HCT116 (cell line): ENCODE measurements at regions not wholly inside any gene's neighbourhood (a gene's known extent, or its start where the extent isn't known, plus 50 kb on each side); places are given as distances from the start of the nearest gene placed in this dataset.

Experiments used
- ATAC-seq: fragments of 200-7000 bp; cut with Tn5 transposase; 2 replicates; pipeline ENCODE4 v1.9.1; 2020; ENCODE audit warnings: mild to moderate bottlenecking, moderate library complexity
- BruUV-seq: library from RNA; stranded (reverse); fragments of 400-500 nt; replicated peaks from 2 replicates; lab custom pipeline; 2021; lab: Mats Ljungman, UMichigan
- CTCF ChIA-PET: fragments of 300-600 bp; sonication (Branson Sonifier 250); formaldehyde crosslinking; loops from one replicate; lab custom pipeline; 2021; ENCODE audit warnings: antibody characterized with exemption; lab: Charles Lee
- POLR2A ChIA-PET: fragments of 300-600, 350-600 bp; sonication (Branson Sonifier 250); formaldehyde crosslinking; loops from one replicate; lab custom pipeline; 2021; ENCODE audit warnings: antibody characterized with exemption; lab: Charles Lee
- RAD21 ChIA-PET, 2 experiments: fragments of 300-600 bp; sonication (Branson Sonifier 250); formaldehyde crosslinking; loops; one replicate each; lab custom pipeline; 2023; ENCODE audit warnings: low total read pairs in 2 of 2; ENCODE audit not compliant: uncharacterized antibody in 2 of 2, unreplicated experiment in 2 of 2, low non-redundant PET in 1 of 2; lab: Charles Lee
- DNase-seq: peaks from one replicate; pipeline ENCODE4 v3.0.0-alpha.2; 2010; ENCODE audit warnings: low read depth, low spot score
- H2AFZ ChIP-seq: fragments of 200-600 bp; shearing (Covaris generic), sonication (generic); 2 replicates; pipeline ENCODE4 v1.6.1; 2017; ENCODE audit warnings: low read depth, mixed run types, mixed read lengths, antibody characterized with exemption, low read length; ENCODE audit not compliant: poor library complexity, severe bottlenecking
- H3K27ac ChIP-seq: 2 replicates; pipeline ENCODE4 v1.5.1; 2012; ENCODE audit warnings: low read depth, low read length
- H3K27me3 ChIP-seq: fragments of 200-600 bp; sonication (generic); 2 replicates; pipeline ENCODE4 v1.6.1; 2016; ENCODE audit warnings: mixed run types, low read length, mixed read lengths; ENCODE audit not compliant: insufficient read depth
- H3K36me3 ChIP-seq, 2 experiments: fragments of 200-500 bp in 1 of 2; fragments of 200-600 bp in 1 of 2; sonication (Bioruptor generic) in 1 of 2; sonication (generic) in 1 of 2; 2 replicates each; pipeline versions ENCODE4 v1.5.1 to v1.6.1; 2014 to 2016; ENCODE audit warnings: low read length in 2 of 2, inconsistent platforms in 1 of 2, mixed read lengths in 1 of 2, mixed run types in 1 of 2; ENCODE audit not compliant: insufficient read depth in 2 of 2, control insufficient read depth in 1 of 2
- H3K4me1 ChIP-seq, 2 experiments: fragments of 200-600 bp in 1 of 2; sonication (generic) in 1 of 2; 2 replicates each; pipeline versions ENCODE4 v1.5.1 to v1.6.1; 2012 to 2017; ENCODE audit warnings: low read length in 2 of 2, inconsistent platforms in 1 of 2, mild to moderate bottlenecking in 1 of 2, mixed read lengths in 1 of 2, mixed run types in 1 of 2, moderate library complexity in 1 of 2; ENCODE audit not compliant: insufficient read depth in 2 of 2, control insufficient read depth in 1 of 2
- H3K4me2 ChIP-seq: fragments of 200-600 bp; sonication (generic); 2 replicates; pipeline ENCODE4 v1.6.1; 2017; ENCODE audit warnings: mixed run types, low read length, mixed read lengths
- H3K4me3 ChIP-seq, 2 experiments: fragments of 200-600 bp in 1 of 2; sonication (generic) in 1 of 2; replicated peaks in 1 of 2; 2 replicates each; pipeline ENCODE4 v1.5.1; 2011 to 2016; ENCODE audit warnings: low read length in 2 of 2, control low read depth in 1 of 2, low read depth in 1 of 2, mild to moderate bottlenecking in 1 of 2, mixed read lengths in 1 of 2, mixed run types in 1 of 2
- H3K79me2 ChIP-seq: fragments of 200-600 bp; sonication (generic); 2 replicates; pipeline ENCODE4 v1.6.1; 2017; ENCODE audit warnings: mild to moderate bottlenecking, mixed run types, low read length, moderate library complexity, mixed read lengths; ENCODE audit not compliant: insufficient read depth
- H3K9ac ChIP-seq: fragments of 200-600 bp; sonication (generic); 2 replicates; pipeline ENCODE4 v1.6.1; 2016; ENCODE audit warnings: low read length, mixed read lengths
- H3K9me2 ChIP-seq: fragments of 200-600 bp; sonication (generic), shearing (Covaris generic); 2 replicates; pipeline ENCODE4 v1.6.1; 2017; ENCODE audit warnings: mixed run types, mild to moderate bottlenecking, moderate library complexity; ENCODE audit not compliant: insufficient read depth
- H3K9me3 ChIP-seq, 2 experiments: fragments of 200-500 bp in 1 of 2; fragments of 200-600 bp in 1 of 2; sonication (Bioruptor generic) in 1 of 2; sonication (generic) in 1 of 2; 2 replicates each; pipeline ENCODE4 v1.6.1; 2014 to 2017; ENCODE audit warnings: low read length in 2 of 2, mixed read lengths in 2 of 2, inconsistent platforms in 1 of 2, low read depth in 1 of 2, mild to moderate bottlenecking in 1 of 2, mixed run types in 1 of 2, moderate library complexity in 1 of 2; ENCODE audit not compliant: control insufficient read depth in 1 of 2, insufficient read depth in 1 of 2
- H4K20me1 ChIP-seq: fragments of 200-600 bp; sonication (generic), shearing (Covaris generic); 2 replicates; pipeline ENCODE4 v1.6.1; 2017; ENCODE audit warnings: mixed run types, mild to moderate bottlenecking, moderate library complexity; ENCODE audit not compliant: insufficient read depth
- CBX3 ChIP-seq: IDR thresholded peaks from 2 replicates; pipeline ENCODE4 v1.6.1; 2012; ENCODE audit warnings: low read depth
- CEBPB ChIP-seq: IDR thresholded peaks from 2 replicates; pipeline ENCODE4 v1.6.1; 2012; ENCODE audit warnings: low read depth
- CTCF ChIP-seq, 3 experiments: fragments of 200-600 bp in 1 of 3; sonication (generic) in 1 of 3; IDR thresholded peaks in 2 of 3; conservative IDR thresholded peaks in 1 of 3; 2 replicates each; pipeline ENCODE4 v1.5.1; 2012 to 2017; ENCODE audit warnings: low read depth in 2 of 3, low read length in 2 of 3, antibody characterized with exemption in 1 of 3, borderline replicate concordance in 1 of 3, control low read depth in 1 of 3, mild to moderate bottlenecking in 1 of 3, mixed read lengths in 1 of 3, mixed run types in 1 of 3, moderate library complexity in 1 of 3; ENCODE audit not compliant: insufficient read depth in 1 of 3
- EGR1 ChIP-seq: IDR thresholded peaks from 2 replicates; pipeline ENCODE4 v1.6.1; 2012; ENCODE audit warnings: low read depth
- ELF1 ChIP-seq: IDR thresholded peaks from 2 replicates; pipeline ENCODE4 v1.6.1; 2012; ENCODE audit warnings: low read depth, borderline replicate concordance
- EZH2phosphoT487 ChIP-seq: fragments of 200-600 bp; IDR thresholded peaks from 2 replicates; pipeline ENCODE4 v1.6.1; 2018; ENCODE audit warnings: antibody characterized with exemption, borderline replicate concordance
- FOSL1 ChIP-seq: IDR thresholded peaks from 2 replicates; pipeline ENCODE4 v1.6.1; 2012; ENCODE audit warnings: low read depth
- JUND ChIP-seq: IDR thresholded peaks from 2 replicates; pipeline ENCODE4 v1.6.1; 2012
- POLR2A ChIP-seq: IDR thresholded peaks from 2 replicates; pipeline ENCODE4 v1.7.0; 2011; ENCODE audit warnings: borderline replicate concordance; ENCODE audit not compliant: insufficient read depth, insufficient read length; ENCODE audit errors: extremely low read depth
- POLR2AphosphoS5 ChIP-seq: IDR thresholded peaks from 2 replicates; pipeline ENCODE4 v1.6.1; 2011; ENCODE audit warnings: mild to moderate bottlenecking, low read depth, low read length, moderate library complexity
- RAD21 ChIP-seq: IDR thresholded peaks from 2 replicates; pipeline ENCODE4 v1.6.1; 2012; ENCODE audit warnings: low read depth, mild to moderate bottlenecking
- REST ChIP-seq: IDR thresholded peaks from 2 replicates; pipeline ENCODE4 v1.6.1; 2012; ENCODE audit warnings: low read depth
- SIN3A ChIP-seq: IDR thresholded peaks from 2 replicates; pipeline ENCODE4 v1.6.1; 2012; ENCODE audit warnings: low read depth
- SP1 ChIP-seq: IDR thresholded peaks from 2 replicates; pipeline ENCODE4 v1.6.1; 2012; ENCODE audit warnings: low read depth
- SRF ChIP-seq: IDR thresholded peaks from 2 replicates; pipeline ENCODE4 v1.6.1; 2012; ENCODE audit warnings: low read depth
- YY1 ChIP-seq: IDR thresholded peaks from 2 replicates; pipeline ENCODE4 v1.6.1; 2011; ENCODE audit warnings: low read length, low read depth, moderate library complexity, mild to moderate bottlenecking; ENCODE audit not compliant: insufficient replicate concordance; ENCODE audit errors: extremely low read depth
- ZFX ChIP-seq: fragments of 450-650 bp; IDR thresholded peaks from 2 replicates; pipeline ENCODE4 v1.6.1; 2017
- ZNF274 ChIP-seq: fragments of 200-500 bp; sonication (Bioruptor generic); IDR thresholded peaks from 2 replicates; pipeline ENCODE4 v1.6.1; 2014; ENCODE audit warnings: mild to moderate bottlenecking, low read depth, low read length, inconsistent platforms
- intact Hi-C: fragments of 100-400 bp; cut with micrococcal nuclease; formaldehyde crosslinking; loops from 2 replicates; pipeline ENCODE4 v1.10.0; 2022
- TF ChIP-seq, protein P1 (sequence below): IDR thresholded peaks from 2 replicates; pipeline ENCODE4 v1.6.1; 2012

DNA sequence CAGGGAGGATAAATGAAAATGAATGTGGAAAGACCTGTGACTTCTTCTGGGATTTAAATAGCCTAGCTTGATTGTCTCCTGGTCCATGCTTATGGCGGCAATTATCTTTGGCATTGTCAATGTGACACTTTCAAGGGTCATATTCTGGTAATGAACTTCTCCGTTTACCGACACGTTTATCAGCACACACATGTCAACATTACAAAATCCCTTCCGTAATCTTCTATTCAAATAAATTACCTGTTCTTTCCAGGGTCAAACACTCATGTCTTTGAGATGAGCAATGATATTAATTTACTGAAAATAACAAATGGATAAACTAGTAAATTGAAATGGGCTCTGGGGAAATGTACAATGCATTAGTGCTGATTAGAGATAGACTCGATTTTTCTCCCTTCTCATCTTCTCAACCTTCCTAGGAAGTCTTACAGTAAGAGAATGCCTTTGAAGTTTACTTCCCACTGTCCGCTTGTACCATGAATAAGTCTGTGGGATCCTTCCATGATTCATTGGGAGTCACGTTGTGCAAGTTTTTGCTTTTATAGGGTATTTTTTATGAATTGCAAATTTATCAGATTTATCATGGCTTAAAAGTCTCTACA, 646.3 kb upstream of the LRATD1 start:
- POLR2A ChIA-PET = no interaction called here
- intact Hi-C loops = no loop called here
- Histone ChIP-seq H3K9me2 (no peaks in the 10 kb centered on the region), H3K27ac (no peak overlapping the region), H3K9ac (no peak overlapping the region), H3K79me2 (no peaks in the 10 kb centered on the region), H3K9me3 (peaks cover 16 to 18% of the 10 kb centered on the region in 2 experiments; a peak in 2 of 4 replicates), H3K4me1 (no peaks in the 10 kb centered on the region; a peak in 1 of 4 replicates), H2AFZ (no peak overlapping the region), H3K27me3 (no peaks in the 10 kb centered on the region), H3K36me3 (no peaks in the 10 kb centered on the region), H3K4me2 (no peak overlapping the region), H4K20me1 (no peaks in the 10 kb centered on the region), H3K4me3 (no peak overlapping the region)
- no peak for ATAC-seq
- RAD21 ChIA-PET = no interaction called here
- BruUV-seq = no TSS peak
- CTCF ChIA-PET = no interaction called here
- no peak for DNase-seq
- no peak for TF ChIP-seq ZFX
- TF ChIP-seq JUND = no peak
- no peak for TF ChIP-seq YY1
- TF ChIP-seq CTCF (IDR thresholded peaks at IDR 0.05 in 2 of 3, conservative IDR thresholded peaks at IDR 0.05 in 1 of 3; ENCODE audit: borderline replicate concordance in 1 of 3, insufficient read depth in 1 of 3, low read depth in 2 of 3, low read length in 2 of 3) = no peak
- TF ChIP-seq EZH2phosphoT487 = no peak
- TF ChIP-seq SIN3A = no peak
- TF ChIP-seq RAD21 = no peak
- no peak for TF ChIP-seq EGR1
- TF ChIP-seq POLR2A = no peak
- TF ChIP-seq ELF1 = no peak
- no peak for TF ChIP-seq FOSL1
- TF ChIP-seq ZNF274 = no peak
- TF ChIP-seq CEBPB = no peak
- TF ChIP-seq REST = no peak
- TF ChIP-seq POLR2AphosphoS5 = no peak
- no peak for TF ChIP-seq SRF
- TF ChIP-seq, protein P1, sequence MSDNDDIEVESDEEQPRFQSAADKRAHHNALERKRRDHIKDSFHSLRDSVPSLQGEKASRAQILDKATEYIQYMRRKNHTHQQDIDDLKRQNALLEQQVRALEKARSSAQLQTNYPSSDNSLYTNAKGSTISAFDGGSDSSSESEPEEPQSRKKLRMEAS = no peak
- TF ChIP-seq CBX3 = no peak
- no peak for TF ChIP-seq SP1
